Loucy (cell line): ENCODE measurements at regions not wholly inside any gene's neighbourhood (a gene's known extent, or its start where the extent isn't known, plus 50 kb on each side); places are given as distances from the start of the nearest gene placed in this dataset.

Experiments used
- H2AFZ ChIP-seq: fragments of 200-600 bp; sonication (generic); 2 replicates; pipeline ENCODE4 v1.6.0; 2016; ENCODE audit warnings: antibody characterized with exemption, mild to moderate bottlenecking, low read length, moderate library complexity
- H3F3A ChIP-seq: fragments of 200-600 bp; 2 replicates; pipeline ENCODE4 v1.6.0; 2016; ENCODE audit warnings: antibody characterized with exemption, low read depth, mild to moderate bottlenecking
- H3K27me3 ChIP-seq: fragments of 200-600 bp; sonication (generic); 2 replicates; pipeline ENCODE4 v1.6.1; 2014; ENCODE audit warnings: low read length, mild to moderate bottlenecking; ENCODE audit not compliant: insufficient read depth, poor library complexity, severe bottlenecking
- H3K36me3 ChIP-seq: fragments of 200-600 bp; sonication (generic); 2 replicates; pipeline ENCODE4 v1.6.1; 2016; ENCODE audit warnings: low read length; ENCODE audit not compliant: insufficient read depth
- H3K4me1 ChIP-seq: fragments of 200-600 bp; sonication (generic); 2 replicates; pipeline ENCODE4 v1.5.1; 2014; ENCODE audit warnings: low read length, mild to moderate bottlenecking; ENCODE audit not compliant: insufficient read depth, poor library complexity, severe bottlenecking
- H3K4me2 ChIP-seq: fragments of 200-600 bp; sonication (generic); 2 replicates; pipeline ENCODE4 v1.6.0; 2014; ENCODE audit warnings: antibody characterized with exemption, low read length, low read depth, mild to moderate bottlenecking; ENCODE audit not compliant: poor library complexity, severe bottlenecking
- H3K4me3 ChIP-seq: fragments of 200-600 bp; sonication (generic); 2 replicates; pipeline ENCODE4 v1.5.1; 2014; ENCODE audit warnings: low read length, mild to moderate bottlenecking, mixed read lengths; ENCODE audit not compliant: poor library complexity, severe bottlenecking
- H3K79me2 ChIP-seq: fragments of 200-600 bp; sonication (generic); 2 replicates; pipeline ENCODE4 v1.6.1; 2014; ENCODE audit warnings: low read length; ENCODE audit not compliant: insufficient read depth
- H3K9ac ChIP-seq: fragments of 200-600 bp; sonication (generic); 2 replicates; pipeline ENCODE4 v1.6.0; 2014; ENCODE audit warnings: mild to moderate bottlenecking, low read depth, low read length, moderate library complexity; ENCODE audit not compliant: poor library complexity, severe bottlenecking
- H3K9me2 ChIP-seq: fragments of 200-600 bp; sonication (generic); replicated peaks from 2 replicates; pipeline ENCODE4 v1.6.1; 2016; ENCODE audit warnings: low read depth, low read length, mixed read lengths
- H3K9me3 ChIP-seq: fragments of 200-600 bp; sonication (generic); 2 replicates; pipeline ENCODE4 v1.6.1; 2014; ENCODE audit warnings: mild to moderate bottlenecking, antibody characterized with exemption, low read length, low read depth; ENCODE audit not compliant: insufficient read depth
- H4K20me1 ChIP-seq: fragments of 200-600 bp; sonication (generic); 2 replicates; pipeline ENCODE4 v1.6.0; 2014; ENCODE audit warnings: antibody characterized with exemption, low read length, mild to moderate bottlenecking; ENCODE audit not compliant: insufficient read depth, poor library complexity, severe bottlenecking
- EZH2phosphoT487 ChIP-seq: fragments of 200-600 bp; IDR thresholded peaks from 2 replicates; pipeline ENCODE4 v1.6.1; 2018; ENCODE audit warnings: antibody characterized with exemption, mild to moderate bottlenecking, moderate library complexity, borderline replicate concordance
- TF ChIP-seq, protein P1 (sequence below): fragments of 200-600 bp; sonication (generic); conservative IDR thresholded peaks from 2 replicates; pipeline ENCODE4 v1.5.1; 2014; ENCODE audit warnings: mild to moderate bottlenecking, antibody characterized with exemption, low read length

DNA sequence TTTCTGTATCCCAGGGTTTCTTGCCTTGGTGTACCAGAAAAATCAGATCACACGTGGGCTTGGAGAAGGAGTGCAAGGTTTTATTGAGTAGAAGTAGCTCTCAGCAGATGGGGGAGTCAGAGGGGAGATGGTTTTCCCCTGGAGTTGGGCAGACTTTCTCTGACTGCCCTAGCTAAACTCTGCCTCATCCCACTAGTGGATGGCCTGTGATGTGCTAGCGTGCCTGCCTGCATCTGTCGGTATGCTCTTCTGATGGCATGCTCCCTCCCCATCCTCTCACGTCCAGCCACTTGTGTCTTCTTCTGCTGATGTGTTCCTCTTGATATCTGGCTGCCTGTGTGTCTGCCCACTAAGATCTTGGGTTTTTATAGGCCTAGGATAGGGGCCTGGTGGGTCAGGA, 616.1 kb upstream of the RGMB start:
- H3K79me2 ChIP-seq: no peaks in the 10 kb centered on the region
- H3K9ac ChIP-seq: no peak overlapping the region
- H3K9me3 ChIP-seq: no peaks in the 10 kb centered on the region
- no peak overlapping the region for H2AFZ ChIP-seq
- H3K4me2 ChIP-seq: no peak overlapping the region
- no peaks in the 10 kb centered on the region for H3K4me1 ChIP-seq
- no peaks in the 10 kb centered on the region for H4K20me1 ChIP-seq
- TF ChIP-seq, protein P1, sequence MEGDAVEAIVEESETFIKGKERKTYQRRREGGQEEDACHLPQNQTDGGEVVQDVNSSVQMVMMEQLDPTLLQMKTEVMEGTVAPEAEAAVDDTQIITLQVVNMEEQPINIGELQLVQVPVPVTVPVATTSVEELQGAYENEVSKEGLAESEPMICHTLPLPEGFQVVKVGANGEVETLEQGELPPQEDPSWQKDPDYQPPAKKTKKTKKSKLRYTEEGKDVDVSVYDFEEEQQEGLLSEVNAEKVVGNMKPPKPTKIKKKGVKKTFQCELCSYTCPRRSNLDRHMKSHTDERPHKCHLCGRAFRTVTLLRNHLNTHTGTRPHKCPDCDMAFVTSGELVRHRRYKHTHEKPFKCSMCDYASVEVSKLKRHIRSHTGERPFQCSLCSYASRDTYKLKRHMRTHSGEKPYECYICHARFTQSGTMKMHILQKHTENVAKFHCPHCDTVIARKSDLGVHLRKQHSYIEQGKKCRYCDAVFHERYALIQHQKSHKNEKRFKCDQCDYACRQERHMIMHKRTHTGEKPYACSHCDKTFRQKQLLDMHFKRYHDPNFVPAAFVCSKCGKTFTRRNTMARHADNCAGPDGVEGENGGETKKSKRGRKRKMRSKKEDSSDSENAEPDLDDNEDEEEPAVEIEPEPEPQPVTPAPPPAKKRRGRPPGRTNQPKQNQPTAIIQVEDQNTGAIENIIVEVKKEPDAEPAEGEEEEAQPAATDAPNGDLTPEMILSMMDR: no peak
- TF ChIP-seq EZH2phosphoT487: no peak
- no peak overlapping the region for H3K4me3 ChIP-seq
- H3K9me2 ChIP-seq: no peaks in the 10 kb centered on the region
- H3F3A ChIP-seq: no peaks in the 10 kb centered on the region
- no peaks in the 10 kb centered on the region for H3K27me3 ChIP-seq
- no peaks in the 10 kb centered on the region for H3K36me3 ChIP-seq

DNA sequence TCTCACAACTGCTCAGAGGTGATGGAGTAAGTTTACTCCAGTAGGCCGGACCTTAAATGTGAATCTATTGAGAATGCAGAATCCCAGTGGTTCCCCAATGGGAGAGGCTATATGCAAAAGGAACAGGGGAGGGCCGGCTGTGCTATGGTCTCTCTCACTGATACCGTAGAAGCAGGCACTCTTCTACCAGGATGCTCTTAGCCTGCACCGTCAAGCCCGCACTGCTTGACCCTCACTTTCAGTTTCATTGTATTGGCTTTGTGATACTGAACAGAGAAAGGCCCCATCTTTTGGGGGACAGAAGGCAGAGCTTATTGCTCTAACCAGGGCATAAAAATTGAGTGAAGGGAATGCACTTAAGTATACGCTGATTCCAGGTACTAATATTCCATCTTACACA, 615.0 kb upstream of the RGMB start:
- Histone ChIP-seq H3K9me2 (no peaks in the 10 kb centered on the region), H2AFZ (no peak overlapping the region), H4K20me1 (no peaks in the 10 kb centered on the region), H3F3A (no peaks in the 10 kb centered on the region), H3K4me2 (no peak overlapping the region), H3K79me2 (no peaks in the 10 kb centered on the region), H3K4me1 (no peaks in the 10 kb centered on the region), H3K4me3 (no peak overlapping the region), H3K9ac (no peak overlapping the region), H3K36me3 (no peaks in the 10 kb centered on the region), H3K27me3 (no peaks in the 10 kb centered on the region), H3K9me3 (no peaks in the 10 kb centered on the region)
- TF ChIP-seq EZH2phosphoT487: no peak
- TF ChIP-seq, protein P1: no peak

DNA sequence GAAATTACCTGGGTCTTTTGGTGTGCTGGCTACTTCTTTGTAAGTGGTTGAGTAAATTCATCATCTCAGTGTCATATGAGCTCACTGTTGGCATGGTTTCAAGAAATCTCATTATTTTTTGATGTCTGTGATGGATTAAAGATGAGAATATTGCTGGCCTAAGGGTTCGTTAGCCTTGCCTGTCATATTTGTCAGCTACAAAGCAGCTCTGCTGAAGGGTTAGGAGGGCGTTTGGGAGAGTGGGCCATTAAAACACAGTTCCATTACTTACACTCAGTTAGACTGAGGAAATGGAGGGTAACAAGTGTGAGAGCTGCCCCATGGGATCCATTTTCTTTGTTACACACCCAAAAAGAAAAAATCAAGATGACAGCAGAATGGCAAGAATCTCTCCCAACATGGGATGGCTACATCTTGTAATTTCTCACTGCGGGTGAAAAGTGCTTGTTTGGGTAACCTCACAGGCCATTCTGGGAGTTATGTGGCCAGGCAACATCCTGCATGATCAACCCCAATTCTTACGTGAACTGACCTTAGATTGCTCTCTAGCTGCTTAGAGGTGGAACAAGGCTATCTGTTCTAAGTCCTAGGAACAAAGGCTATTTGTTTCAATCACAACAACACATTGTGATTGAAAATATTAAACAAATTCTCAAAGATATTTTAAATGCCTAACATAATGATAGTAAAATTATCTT, 609.5 kb upstream of the RGMB start:
- Histone ChIP-seq H3K27me3 (no peaks in the 10 kb centered on the region), H3K4me2 (no peak overlapping the region), H3K36me3 (no peaks in the 10 kb centered on the region), H2AFZ (no peak overlapping the region), H3K4me3 (no peak overlapping the region), H3K79me2 (no peaks in the 10 kb centered on the region), H3K9me2 (no peaks in the 10 kb centered on the region), H3K4me1 (no peaks in the 10 kb centered on the region), H3F3A (no peaks in the 10 kb centered on the region), H4K20me1 (no peaks in the 10 kb centered on the region), H3K9me3 (no peaks in the 10 kb centered on the region), H3K9ac (no peak overlapping the region)
- TF ChIP-seq, protein P1: no peak
- no peak for TF ChIP-seq EZH2phosphoT487
